Esophagus (tissue), 2 donors: ENCODE measurements at regions not wholly inside any gene's neighbourhood (a gene's known extent, or its start where the extent isn't known, plus 50 kb on each side); places are given as distances from the start of the nearest gene placed in this dataset.
"Not testable (repeated sequence)": the region's sequence is repeated elsewhere in the genome, so short reads cannot be mapped to it uniquely, and the experiment has no call there.

ENCODE experiments used
- H3K27ac ChIP-seq, 2 donors: one replicate each; pipeline ENCODE4 v1.5.1; 2013; ENCODE audit warnings: low read depth in 2 of 2, mild to moderate bottlenecking in 2 of 2, inconsistent platforms in 1 of 2, low read length in 1 of 2, moderate library complexity in 1 of 2
- H3K27me3 ChIP-seq, 2 donors: one replicate each; pipeline ENCODE4 v1.6.1; 2013; ENCODE audit warnings: low read length in 2 of 2, control low read depth in 1 of 2, mild to moderate bottlenecking in 1 of 2; ENCODE audit not compliant: insufficient read depth in 2 of 2, control insufficient read depth in 1 of 2
- H3K36me3 ChIP-seq, 2 donors: one replicate each; pipeline ENCODE4 v1.6.1; 2013; ENCODE audit warnings: low read length in 1 of 2; ENCODE audit not compliant: control insufficient read depth in 2 of 2, insufficient read depth in 2 of 2
- H3K4me1 ChIP-seq, 2 donors: one replicate each; pipeline ENCODE4 v1.6.1; 2013; ENCODE audit warnings: low read length in 1 of 2; ENCODE audit not compliant: control insufficient read depth in 2 of 2, insufficient read depth in 2 of 2
- H3K4me3 ChIP-seq, 2 donors: one replicate each; pipeline ENCODE4 v1.5.1; 2013; ENCODE audit warnings: low read length in 2 of 2, mild to moderate bottlenecking in 2 of 2, low read depth in 1 of 2, moderate library complexity in 1 of 2
- H3K9me3 ChIP-seq, 2 donors: one replicate each; pipeline ENCODE4 v1.6.1; 2013; ENCODE audit warnings: mild to moderate bottlenecking in 2 of 2, low read depth in 1 of 2, low read length in 1 of 2, moderate library complexity in 1 of 2; ENCODE audit not compliant: control insufficient read depth in 2 of 2, insufficient read depth in 1 of 2
- WGBS, 2 donors: extraction: QIAGEN DNeasy Blood & Tissue Kit; methylation state at CpG; one replicate each; pipeline ENCODE4 v1.1.7; 2013; 5-methylcytosine and 5-hydroxymethylcytosine counted together
- donor health status: healthy with polysubstance abuse.
- donor health status: Bipolar disorder and iron deficiency.

DNA sequence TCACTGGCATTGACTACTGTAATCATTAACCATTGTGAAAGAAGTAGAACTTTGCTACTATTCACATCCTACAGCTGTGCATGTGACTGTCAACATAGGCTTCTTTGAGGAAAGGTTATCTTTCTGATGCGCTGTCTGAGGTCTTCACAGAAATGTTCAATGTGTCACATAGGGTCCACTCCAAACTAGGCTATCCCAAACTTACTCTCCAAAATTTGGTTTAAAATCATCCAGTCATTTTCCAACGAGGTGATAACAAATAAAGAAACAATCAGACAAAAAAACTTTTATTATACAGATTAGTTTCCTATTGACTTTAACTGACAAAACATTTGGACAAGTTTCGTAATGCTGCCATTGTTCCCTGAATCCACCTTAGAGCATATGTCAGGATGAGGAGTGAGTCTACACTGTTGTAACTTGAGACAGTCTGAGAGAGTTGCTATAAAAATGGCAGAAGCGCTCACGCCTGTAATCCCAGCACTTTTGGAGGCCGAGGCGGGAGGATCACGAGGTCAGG is 511.6 kb downstream of the PLOD2 start:
- Histone ChIP-seq H3K27me3 (no peaks in the 10 kb centered on the region), H3K4me3 (no peak overlapping the region), H3K9me3 (no peaks in the 10 kb centered on the region), H3K4me1 (no peaks in the 10 kb centered on the region), H3K27ac (no peak overlapping the region), H3K36me3 (no peaks in the 10 kb centered on the region)
- 87 to 88% methylated on average over 8 of the region's 8 CpGs for WGBS, 2 donors

DNA sequence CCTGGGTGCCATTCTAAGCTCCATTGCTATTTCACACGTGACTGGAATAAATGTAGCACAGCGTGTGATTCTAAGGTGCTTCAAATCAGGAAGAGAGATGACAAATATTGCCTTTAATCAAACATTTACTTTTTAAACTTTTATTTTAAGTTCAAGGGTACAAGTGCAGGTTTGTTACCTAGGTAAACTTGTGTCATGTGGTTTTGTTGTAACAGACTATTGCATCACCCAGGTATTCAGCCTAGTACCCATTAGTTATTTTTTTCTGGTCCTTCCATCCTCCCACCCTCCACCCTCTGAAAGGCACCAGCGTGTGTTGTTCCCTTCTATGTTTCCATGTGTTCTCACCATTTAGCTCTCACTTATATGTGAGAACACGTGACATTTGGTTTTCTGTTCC is 510.8 kb downstream of the PLOD2 start:
- no peak overlapping the region for H3K4me3 ChIP-seq
- H3K9me3 ChIP-seq, result no peaks in the 10 kb centered on the region
- no peaks in the 10 kb centered on the region for H3K36me3 ChIP-seq
- H3K4me1 ChIP-seq, result no peaks in the 10 kb centered on the region
- H3K27me3 ChIP-seq, result no peaks in the 10 kb centered on the region
- H3K27ac ChIP-seq, result no peak overlapping the region
- WGBS, 2 donors, result 90 to 92% methylated on average over 4 of the region's 4 CpGs

- H3K27me3 ChIP-seq, result no peaks in the 10 kb centered on the region
- no peaks in the 10 kb centered on the region for H3K9me3 ChIP-seq
- no peak overlapping the region for H3K27ac ChIP-seq
- no peaks in the 10 kb centered on the region for H3K4me1 ChIP-seq
- H3K36me3 ChIP-seq, result no peaks in the 10 kb centered on the region
- no peak overlapping the region for H3K4me3 ChIP-seq
Observed at GRCh38 chr3:145671121-145671520, 489.9 kb downstream of the PLOD2 start.

- Histone ChIP-seq H3K27me3 (no peaks in the 10 kb centered on the region), H3K27ac (no peak overlapping the region), H3K36me3 (no peaks in the 10 kb centered on the region), H3K4me3 (no peak overlapping the region), H3K4me1 (no peaks in the 10 kb centered on the region), H3K9me3 (no peaks in the 10 kb centered on the region)
- 70 to 71% methylated on average over 2 of the region's 2 CpGs for WGBS, 2 donors
Observed at GRCh38 chr3:145673838-145674237, 487.1 kb downstream of the PLOD2 start.

DNA sequence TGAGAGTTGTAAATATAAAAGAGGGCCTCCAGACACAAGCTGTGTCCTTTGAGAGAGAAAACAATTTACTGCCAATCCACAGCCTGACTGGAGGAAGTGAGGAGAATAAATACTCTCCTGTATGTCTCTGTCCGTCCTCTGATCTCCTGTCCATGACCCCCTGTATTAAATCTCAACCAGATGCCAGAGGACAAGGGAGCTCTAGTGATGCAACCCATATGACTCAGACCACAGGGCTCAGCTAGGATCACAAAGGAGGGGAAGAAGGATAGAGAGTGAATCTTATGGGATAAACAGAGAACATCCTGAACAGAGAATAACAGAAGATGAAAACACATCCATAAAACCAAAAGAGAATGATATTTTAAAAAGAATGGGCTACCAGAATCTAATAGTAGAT is 482.6 kb downstream of the PLOD2 start:
- Histone ChIP-seq H3K4me3 (no peak overlapping the region), H3K4me1 (no peaks in the 10 kb centered on the region), H3K9me3 (no peaks in the 10 kb centered on the region), H3K27ac (no peak overlapping the region), H3K36me3 (no peaks in the 10 kb centered on the region), H3K27me3 (no peaks in the 10 kb centered on the region)
- 65 to 83% methylated on average over 1 of the region's 1 CpG for WGBS, 2 donors

DNA sequence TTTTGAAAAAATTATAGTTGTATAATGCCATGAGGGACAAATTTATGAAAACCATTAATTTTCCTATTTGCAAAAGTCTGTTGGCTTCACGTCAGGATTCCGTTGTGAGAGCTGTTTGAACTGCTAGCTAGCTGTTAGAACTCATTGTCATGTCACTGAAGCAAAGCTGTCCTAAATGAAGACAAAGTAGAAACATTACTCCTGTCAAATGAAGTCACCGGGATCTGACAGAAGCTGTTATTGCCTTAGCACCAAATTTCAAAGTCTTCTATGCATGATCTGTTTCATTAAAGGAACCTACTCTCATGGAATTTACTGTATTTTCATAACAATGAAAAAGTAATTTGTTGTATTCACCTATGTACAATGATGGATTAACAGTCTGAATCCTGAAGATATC is 479.8 kb downstream of the PLOD2 start:
- Histone ChIP-seq H3K27ac (no peak overlapping the region), H3K9me3 (no peaks in the 10 kb centered on the region), H3K4me3 (no peak overlapping the region), H3K36me3 (no peaks in the 10 kb centered on the region), H3K27me3 (no peaks in the 10 kb centered on the region), H3K4me1 (no peaks in the 10 kb centered on the region)
- 46 to 58% methylated on average over 3 of the region's 3 CpGs for WGBS, 2 donors

GRCh38 chr3:145687978-145688377 is 473.0 kb downstream of the PLOD2 start:
- H3K36me3 ChIP-seq, H3K27me3 ChIP-seq, H3K9me3 ChIP-seq, H3K4me3 ChIP-seq, H3K4me1 ChIP-seq, H3K27ac ChIP-seq: not testable (repeated sequence)
- WGBS, 2 donors, result 72 to 78% methylated on average over 3 of the region's 3 CpGs

GRCh38 chr3:145692751-145693150 is 468.2 kb downstream of the PLOD2 start:
- no peak overlapping the region for H3K27ac ChIP-seq
- no peaks in the 10 kb centered on the region for H3K9me3 ChIP-seq
- H3K27me3 ChIP-seq, result no peaks in the 10 kb centered on the region
- H3K4me3 ChIP-seq, result no peak overlapping the region
- no peaks in the 10 kb centered on the region for H3K4me1 ChIP-seq
- 79 to 92% methylated on average over 2 of the region's 2 CpGs for WGBS, 2 donors
- H3K36me3 ChIP-seq, result no peaks in the 10 kb centered on the region

- H3K4me1 ChIP-seq, result no peaks in the 10 kb centered on the region
- no peak overlapping the region for H3K4me3 ChIP-seq
- H3K9me3 ChIP-seq, result no peaks in the 10 kb centered on the region
- no peaks in the 10 kb centered on the region for H3K36me3 ChIP-seq
- H3K27ac ChIP-seq, result no peak overlapping the region
- no peaks in the 10 kb centered on the region for H3K27me3 ChIP-seq
Observed at GRCh38 chr3:145696011-145696410, 465.0 kb downstream of the PLOD2 start.

DNA sequence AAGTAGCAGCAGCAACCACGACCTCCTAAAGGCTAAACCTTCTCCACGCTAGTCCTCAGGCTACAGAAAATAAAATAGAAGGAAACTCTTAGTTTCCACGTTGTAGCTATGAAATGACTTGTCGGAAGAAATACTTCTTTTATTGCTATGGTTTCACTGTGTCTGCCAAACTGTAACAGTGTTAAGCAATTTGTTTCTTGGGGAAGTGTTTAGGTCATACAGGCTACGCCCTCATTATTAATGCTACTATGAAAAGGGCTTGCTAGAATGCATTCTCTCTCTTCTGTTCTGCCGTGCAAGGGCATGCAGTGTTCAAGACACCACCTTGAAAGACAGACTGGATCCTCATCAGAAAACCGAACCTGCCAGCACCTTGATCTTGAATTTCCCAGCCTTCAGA is 462.7 kb downstream of the PLOD2 start:
- Histone ChIP-seq H3K9me3 (no peaks in the 10 kb centered on the region), H3K27ac (peak overlapping the region; percentile 84 to 86), H3K36me3 (no peaks in the 10 kb centered on the region), H3K4me3 (peak overlapping the region; percentile 38 to 46), H3K27me3 (no peaks in the 10 kb centered on the region), H3K4me1 (no peaks in the 10 kb centered on the region)
- WGBS, 2 donors, result 30 to 49% methylated on average over 7 of the region's 7 CpGs
